ENCODE measurements at regions not wholly inside any gene's neighbourhood (a gene's known extent, or its start where the extent isn't known, plus 50 kb on each side); places are given as distances from the start of the nearest gene placed in this dataset.

GRCh38 chr5:121100931-121101330, 636.8 kb downstream of the PRR16 start:
- TF ChIP-seq POLR2AphosphoS5 (IDR thresholded peaks at IDR 0.05) (no peak), EP300 (IDR thresholded peaks at IDR 0.05; ENCODE audit: low read depth) (no peak), CTCF (IDR thresholded peaks at IDR 0.05) (no peak), POLR2A (IDR thresholded peaks at IDR 0.05) (no peak)

Measured in transverse colon (tissue), 4 donors.